Tibial nerve (tissue), 4 donors: ENCODE measurements at regions not wholly inside any gene's neighbourhood (a gene's known extent, or its start where the extent isn't known, plus 50 kb on each side); places are given as distances from the start of the nearest gene placed in this dataset.

Experiments used
- EP300 ChIP-seq, 2 donors: sonication (generic); formaldehyde crosslinking; IDR thresholded peaks; one replicate each; pipeline ENCODE4 v1.6.1; 2017; ENCODE audit warnings: antibody characterized with exemption in 2 of 2, mild to moderate bottlenecking in 1 of 2
- POLR2A ChIP-seq, 2 donors: fragments of 450-650 bp; IDR thresholded peaks; one replicate each; pipeline ENCODE4 v1.6.1; 2017; ENCODE audit warnings: antibody characterized with exemption in 2 of 2, mild to moderate bottlenecking in 2 of 2, moderate library complexity in 2 of 2
- TF ChIP-seq, protein P1 (sequence below), 5 experiments: fragments of 200-600 bp in 3 of 5; fragments of 450-650 bp in 2 of 5; sonication (generic) in 3 of 5; IDR thresholded peaks; one replicate each; pipeline ENCODE4 v1.5.1; 2016 to 2019; ENCODE audit warnings: antibody characterized with exemption in 5 of 5, mild to moderate bottlenecking in 3 of 5, moderate library complexity in 2 of 5

DNA sequence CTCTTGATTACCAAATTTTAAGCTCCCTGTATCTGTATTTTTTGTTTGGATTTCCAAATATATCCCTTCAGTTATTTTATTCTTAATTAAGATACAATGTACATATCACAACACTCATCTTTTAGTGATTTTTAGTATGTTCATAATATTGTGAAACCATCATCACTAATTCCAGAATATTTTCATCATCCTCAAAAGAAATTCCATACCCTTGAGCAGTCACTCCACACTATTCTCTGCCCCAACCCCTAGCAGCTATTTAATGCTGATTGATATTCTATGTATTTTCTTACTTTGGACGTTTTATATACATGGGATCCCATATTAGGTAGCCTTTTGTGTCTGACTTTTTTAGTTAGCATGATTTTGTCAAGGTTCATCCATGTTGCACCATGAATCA, 127.4 kb upstream of the SLC8A1 start:
- TF ChIP-seq POLR2A (IDR thresholded peaks at IDR 0.05), result no peak
- TF ChIP-seq, protein P1, sequence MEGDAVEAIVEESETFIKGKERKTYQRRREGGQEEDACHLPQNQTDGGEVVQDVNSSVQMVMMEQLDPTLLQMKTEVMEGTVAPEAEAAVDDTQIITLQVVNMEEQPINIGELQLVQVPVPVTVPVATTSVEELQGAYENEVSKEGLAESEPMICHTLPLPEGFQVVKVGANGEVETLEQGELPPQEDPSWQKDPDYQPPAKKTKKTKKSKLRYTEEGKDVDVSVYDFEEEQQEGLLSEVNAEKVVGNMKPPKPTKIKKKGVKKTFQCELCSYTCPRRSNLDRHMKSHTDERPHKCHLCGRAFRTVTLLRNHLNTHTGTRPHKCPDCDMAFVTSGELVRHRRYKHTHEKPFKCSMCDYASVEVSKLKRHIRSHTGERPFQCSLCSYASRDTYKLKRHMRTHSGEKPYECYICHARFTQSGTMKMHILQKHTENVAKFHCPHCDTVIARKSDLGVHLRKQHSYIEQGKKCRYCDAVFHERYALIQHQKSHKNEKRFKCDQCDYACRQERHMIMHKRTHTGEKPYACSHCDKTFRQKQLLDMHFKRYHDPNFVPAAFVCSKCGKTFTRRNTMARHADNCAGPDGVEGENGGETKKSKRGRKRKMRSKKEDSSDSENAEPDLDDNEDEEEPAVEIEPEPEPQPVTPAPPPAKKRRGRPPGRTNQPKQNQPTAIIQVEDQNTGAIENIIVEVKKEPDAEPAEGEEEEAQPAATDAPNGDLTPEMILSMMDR (IDR thresholded peaks at IDR 0.05), result no peak
- TF ChIP-seq EP300 (IDR thresholded peaks at IDR 0.05), result no peak
